Mesendoderm (in vitro differentiated cells): ENCODE measurements at regions not wholly inside any gene's neighbourhood (a gene's known extent, or its start where the extent isn't known, plus 50 kb on each side); places are given as distances from the start of the nearest gene placed in this dataset.

Source experiments
- DNase-seq: peaks from one replicate; pipeline ENCODE4 v3.0.0; 2013
- H2AK5ac ChIP-seq: 2 replicates; pipeline ENCODE4 v1.6.1; 2013; ENCODE audit warnings: low read length, inconsistent platforms
- H2BK120ac ChIP-seq: 2 replicates; pipeline ENCODE4 v1.6.1; 2013; ENCODE audit warnings: low read depth, mild to moderate bottlenecking, low read length, moderate library complexity, mixed read lengths
- H2BK15ac ChIP-seq: replicated peaks from 2 replicates; pipeline ENCODE4 v1.6.1; 2013; ENCODE audit warnings: low read depth, mild to moderate bottlenecking, moderate library complexity
- H2BK5ac ChIP-seq: 2 replicates; pipeline ENCODE4 v1.6.1; 2013; ENCODE audit warnings: low read length, inconsistent platforms
- H3K18ac ChIP-seq: 2 replicates; pipeline ENCODE4 v1.6.1; 2013; ENCODE audit warnings: mild to moderate bottlenecking, low read length, mixed read lengths
- H3K23ac ChIP-seq: one replicate; pipeline ENCODE4 v1.6.1; 2013; ENCODE audit warnings: low read length
- H3K27ac ChIP-seq: 2 replicates; pipeline ENCODE4 v1.5.1; 2013; ENCODE audit warnings: low read depth, mild to moderate bottlenecking, inconsistent platforms, low read length, moderate library complexity
- H3K27me3 ChIP-seq: 2 replicates; pipeline ENCODE4 v1.6.1; 2013; ENCODE audit warnings: low read length, control low read depth, mild to moderate bottlenecking, inconsistent platforms; ENCODE audit not compliant: insufficient read depth, poor library complexity
- H3K36me3 ChIP-seq: 2 replicates; pipeline ENCODE4 v1.6.1; 2013; ENCODE audit warnings: low read length, inconsistent platforms; ENCODE audit not compliant: control insufficient read depth, insufficient read depth
- H3K4ac ChIP-seq: one replicate; pipeline ENCODE4 v1.6.1; 2013; ENCODE audit warnings: low read depth, mild to moderate bottlenecking, low read length, moderate library complexity
- H3K4me1 ChIP-seq: 2 replicates; pipeline ENCODE4 v1.6.1; 2013; ENCODE audit warnings: low read depth, low read length, inconsistent platforms; ENCODE audit not compliant: control insufficient read depth
- H3K4me2 ChIP-seq: 2 replicates; pipeline ENCODE4 v1.6.1; 2013; ENCODE audit warnings: low read length
- H3K4me3 ChIP-seq: 2 replicates; pipeline ENCODE4 v1.5.1; 2013; ENCODE audit warnings: mild to moderate bottlenecking, low read length
- H3K56ac ChIP-seq: one replicate; pipeline ENCODE4 v1.6.1; 2013; ENCODE audit warnings: low read length
- H3K79me1 ChIP-seq: 2 replicates; pipeline ENCODE4 v1.6.1; 2013; ENCODE audit warnings: low read length, inconsistent platforms
- H3K79me2 ChIP-seq: 2 replicates; pipeline ENCODE4 v1.6.1; 2013; ENCODE audit warnings: mild to moderate bottlenecking, low read length; ENCODE audit not compliant: control insufficient read depth, insufficient read depth
- H3K9ac ChIP-seq: 2 replicates; pipeline ENCODE4 v1.6.1; 2013; ENCODE audit warnings: low read length, inconsistent platforms
- H4K5ac ChIP-seq: one replicate; pipeline ENCODE4 v1.6.1; 2013; ENCODE audit warnings: low read length
- H4K8ac ChIP-seq: one replicate; pipeline ENCODE4 v1.6.1; 2013; ENCODE audit warnings: low read depth, mild to moderate bottlenecking, control low read depth, low read length, moderate library complexity
- WGBS: extraction: QIAGEN DNeasy Blood & Tissue Kit; methylation state at CpG from one replicate; pipeline ENCODE4 v1.1.7; 2013; ENCODE audit warnings: low lambda C conversion rate, missing lambda C conversion rate; ENCODE audit not compliant: insufficient coverage; ENCODE audit errors: extremely low coverage; 5-methylcytosine and 5-hydroxymethylcytosine counted together

GRCh38 chr10:34886906-34887642 is 72.0 kb upstream of the PARD3 start:
- H4K8ac ChIP-seq = no peak overlapping the region

DNA sequence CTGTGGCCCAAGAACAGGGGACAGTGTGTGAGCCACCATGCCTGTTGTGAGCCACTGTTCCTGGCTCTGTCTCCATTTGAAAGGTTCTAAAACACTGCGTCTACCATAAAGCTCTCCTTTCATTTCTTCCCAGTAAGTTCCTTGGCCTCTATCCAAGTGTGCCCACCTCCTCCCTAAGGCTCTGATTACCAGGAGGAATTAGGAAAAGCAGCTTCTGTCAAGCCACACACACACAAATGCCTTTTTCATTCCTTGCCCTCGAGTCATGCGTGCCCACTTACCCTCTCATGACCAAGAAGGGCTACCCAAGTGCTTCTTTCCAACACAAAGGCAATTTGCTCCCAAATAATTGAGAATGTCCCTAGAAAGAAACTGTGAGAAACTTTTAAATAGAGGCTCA is 70.8 kb upstream of the PARD3 start:
- no peaks in the 10 kb centered on the region for H3K36me3 ChIP-seq
- no peaks in the 10 kb centered on the region for H3K27me3 ChIP-seq
- H2BK5ac ChIP-seq = no peak overlapping the region
- H3K27ac ChIP-seq = no peak overlapping the region
- no peaks in the 10 kb centered on the region for H3K79me2 ChIP-seq
- no peak overlapping the region for H3K4ac ChIP-seq
- no peak overlapping the region for H2BK15ac ChIP-seq
- H3K23ac ChIP-seq = no peak overlapping the region
- H3K79me1 ChIP-seq = no peaks in the 10 kb centered on the region
- DNase-seq = peak; percentile 27
- no CpG with 5 or more reads among the region's 3 CpGs for WGBS
- no peak overlapping the region for H4K8ac ChIP-seq
- H3K4me1 ChIP-seq = no peaks in the 10 kb centered on the region
- H3K18ac ChIP-seq = no peak overlapping the region
- H3K4me3 ChIP-seq = no peak overlapping the region
- no peak overlapping the region for H3K4me2 ChIP-seq
- H3K56ac ChIP-seq = no peak overlapping the region
- no peak overlapping the region for H2AK5ac ChIP-seq
- no peak overlapping the region for H2BK120ac ChIP-seq
- no peak overlapping the region for H4K5ac ChIP-seq
- no peak overlapping the region for H3K9ac ChIP-seq

More at GRCh38 chr10:34886906-34887642, 72.0 kb upstream of the PARD3 start:
- Histone ChIP-seq H3K27me3 (no peaks in the 10 kb centered on the region), H3K9ac (no peak overlapping the region), H2BK5ac (no peak overlapping the region), H3K79me2 (no peaks in the 10 kb centered on the region), H3K4me2 (no peak overlapping the region), H2BK15ac (no peak overlapping the region), H2AK5ac (no peak overlapping the region), H3K4ac (no peak overlapping the region), H3K4me3 (no peak overlapping the region), H3K4me1 (no peaks in the 10 kb centered on the region), H3K79me1 (no peaks in the 10 kb centered on the region), H3K18ac (no peak overlapping the region), H3K23ac (no peak overlapping the region), H2BK120ac (no peak overlapping the region), H3K36me3 (no peaks in the 10 kb centered on the region), H3K56ac (no peak overlapping the region), H3K27ac (no peak overlapping the region), H4K5ac (no peak overlapping the region)
- WGBS = no CpG with 5 or more reads among the region's 8 CpGs
- no peak for DNase-seq

DNA sequence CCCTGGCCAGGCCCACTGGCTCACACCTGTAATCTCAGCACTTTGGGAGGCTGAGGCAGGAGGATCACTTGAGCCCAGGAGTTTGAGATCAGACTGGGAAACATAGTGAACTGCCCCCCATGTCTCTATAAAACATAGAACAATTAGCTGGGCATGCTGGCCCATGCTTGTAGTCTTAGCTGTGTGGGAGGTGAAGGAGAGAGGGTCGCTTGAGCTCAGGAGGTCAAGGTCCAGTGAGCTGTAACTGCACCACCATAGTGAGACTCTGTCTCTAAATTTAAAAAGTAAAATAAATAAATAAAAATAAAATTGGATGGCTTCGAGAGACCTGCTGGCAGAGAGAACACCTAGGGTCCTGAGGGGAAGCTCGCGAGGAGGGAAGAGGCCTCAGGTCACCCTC is 69.9 kb upstream of the PARD3 start:
- no peak overlapping the region for H4K8ac ChIP-seq
- H3K27ac ChIP-seq = no peak overlapping the region
- no peak overlapping the region for H2BK15ac ChIP-seq
- H3K36me3 ChIP-seq = no peaks in the 10 kb centered on the region
- H2BK5ac ChIP-seq = no peak overlapping the region
- WGBS = no CpG with 5 or more reads among the region's 4 CpGs
- no peak for DNase-seq
- no peak overlapping the region for H3K4me3 ChIP-seq
- no peak overlapping the region for H4K5ac ChIP-seq
- no peaks in the 10 kb centered on the region for H3K4me1 ChIP-seq
- H3K18ac ChIP-seq = no peak overlapping the region
- H2AK5ac ChIP-seq = no peak overlapping the region
- H3K79me1 ChIP-seq = no peaks in the 10 kb centered on the region
- no peaks in the 10 kb centered on the region for H3K79me2 ChIP-seq
- H3K4me2 ChIP-seq = no peak overlapping the region
- no peak overlapping the region for H3K9ac ChIP-seq
- no peak overlapping the region for H2BK120ac ChIP-seq
- H3K4ac ChIP-seq = no peak overlapping the region
- no peak overlapping the region for H3K23ac ChIP-seq
- H3K56ac ChIP-seq = no peak overlapping the region
- H3K27me3 ChIP-seq = no peaks in the 10 kb centered on the region

- no peak overlapping the region for H3K4me3 ChIP-seq
- no peak overlapping the region for H3K4ac ChIP-seq
- no CpG with 5 or more reads among the region's 4 CpGs for WGBS
- no peak overlapping the region for H3K9ac ChIP-seq
- H4K5ac ChIP-seq = no peak overlapping the region
- no peak overlapping the region for H3K18ac ChIP-seq
- H2AK5ac ChIP-seq = no peak overlapping the region
- no peak for DNase-seq
- H2BK15ac ChIP-seq = no peak overlapping the region
- H3K27ac ChIP-seq = no peak overlapping the region
- H3K23ac ChIP-seq = no peak overlapping the region
- H3K79me1 ChIP-seq = no peaks in the 10 kb centered on the region
- no peaks in the 10 kb centered on the region for H3K27me3 ChIP-seq
- H3K4me1 ChIP-seq = no peaks in the 10 kb centered on the region
- H3K36me3 ChIP-seq = no peaks in the 10 kb centered on the region
- no peak overlapping the region for H3K56ac ChIP-seq
- H3K4me2 ChIP-seq = no peak overlapping the region
- no peak overlapping the region for H2BK120ac ChIP-seq
- H2BK5ac ChIP-seq = no peak overlapping the region
- no peak overlapping the region for H4K8ac ChIP-seq
- no peaks in the 10 kb centered on the region for H3K79me2 ChIP-seq
These were observed 69.3 kb upstream of the PARD3 start for GRCh38 chr10:34884272-34884952.

DNA sequence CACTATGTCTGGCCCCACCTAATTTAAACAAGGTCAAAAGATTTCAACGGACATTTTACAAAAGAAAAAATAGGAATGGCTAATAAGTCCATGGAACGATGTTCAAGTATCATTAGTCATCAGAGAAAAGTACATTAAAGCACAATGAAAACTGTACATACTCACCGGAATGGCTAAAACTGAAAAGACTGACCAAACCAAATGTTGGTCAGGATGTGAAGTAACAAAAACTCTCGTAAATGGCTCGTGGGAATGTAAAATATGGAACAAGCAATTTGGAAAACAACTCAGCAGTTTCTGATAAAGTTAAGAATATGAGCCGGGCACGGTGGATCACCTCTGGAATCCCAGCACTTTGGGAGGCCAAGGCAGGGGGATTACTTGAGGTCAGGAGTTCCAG is 65.7 kb upstream of the PARD3 start:
- H3K79me1 ChIP-seq = no peaks in the 10 kb centered on the region
- H3K4ac ChIP-seq = no peak overlapping the region
- no peak overlapping the region for H2BK15ac ChIP-seq
- H3K79me2 ChIP-seq = no peaks in the 10 kb centered on the region
- no peak overlapping the region for H3K18ac ChIP-seq
- H3K23ac ChIP-seq = no peak overlapping the region
- H3K4me3 ChIP-seq = no peak overlapping the region
- no peak overlapping the region for H2BK5ac ChIP-seq
- no peak overlapping the region for H3K56ac ChIP-seq
- H4K5ac ChIP-seq = no peak overlapping the region
- no peaks in the 10 kb centered on the region for H3K4me1 ChIP-seq
- H3K4me2 ChIP-seq = no peak overlapping the region
- H2AK5ac ChIP-seq = no peak overlapping the region
- no CpG with 5 or more reads among the region's 7 CpGs for WGBS
- DNase-seq = no peak
- H4K8ac ChIP-seq = no peak overlapping the region
- no peaks in the 10 kb centered on the region for H3K27me3 ChIP-seq
- H3K27ac ChIP-seq = no peak overlapping the region
- H3K36me3 ChIP-seq = no peaks in the 10 kb centered on the region
- no peak overlapping the region for H3K9ac ChIP-seq
- no peak overlapping the region for H2BK120ac ChIP-seq
